ENCODE measurements at regions not wholly inside any gene's neighbourhood (a gene's known extent, or its start where the extent isn't known, plus 50 kb on each side); places are given as distances from the start of the nearest gene placed in this dataset.

- TF ChIP-seq NFYB (CRISPR knock-in tag; conservative IDR thresholded peaks at IDR 0.05; ENCODE audit: low read depth), result no peak
- TF ChIP-seq ZNF232 (CRISPR knock-in tag; IDR thresholded peaks at IDR 0.05), result no peak
Measured at GRCh38 chr12:75704208-75704607, 192.8 kb upstream of the KRR1 start (continued).

- no peak for DNase-seq (ENCODE audit: low spot score)
- TF ChIP-seq STAT6 (CRISPR knock-in tag; conservative IDR thresholded peaks at IDR 0.05; ENCODE audit: low read depth) (no peak), CDX4 (CRISPR knock-in tag; IDR thresholded peaks at IDR 0.05; ENCODE audit: borderline replicate concordance) (no peak), ZBTB43 (CRISPR knock-in tag; IDR thresholded peaks at IDR 0.05) (no peak), ZNF416 (CRISPR knock-in tag; IDR thresholded peaks at IDR 0.05) (no peak), HMGXB4 (CRISPR knock-in tag; IDR thresholded peaks at IDR 0.05) (no peak), GTF2I (CRISPR knock-in tag; conservative IDR thresholded peaks at IDR 0.05) (no peak), FOXK1 (CRISPR knock-in tag; IDR thresholded peaks at IDR 0.05) (no peak), PRDM15 (CRISPR knock-in tag; IDR thresholded peaks at IDR 0.05) (no peak), OVOL2 (CRISPR knock-in tag; IDR thresholded peaks at IDR 0.05; ENCODE audit: borderline replicate concordance) (no peak), TEAD4 (CRISPR knock-in tag; IDR thresholded peaks at IDR 0.05) (no peak), FOXP4 (CRISPR knock-in tag; IDR thresholded peaks at IDR 0.05) (no peak), ZNF138 (CRISPR knock-in tag; conservative IDR thresholded peaks at IDR 0.05) (no peak), AR (CRISPR knock-in tag; IDR thresholded peaks at IDR 0.05) (no peak), IRF2 (CRISPR knock-in tag; IDR thresholded peaks at IDR 0.05; ENCODE audit: borderline replicate concordance, low read depth) (no peak), ZSCAN18 (CRISPR knock-in tag; IDR thresholded peaks at IDR 0.05) (no peak), NFATC4 (CRISPR knock-in tag; IDR thresholded peaks at IDR 0.05) (no peak), E2F5 (CRISPR knock-in tag; IDR thresholded peaks at IDR 0.05) (no peak)
- H3K4me3 Mint-ChIP-seq, result no peak overlapping the region
- ChIA-PET CTCF (no interaction called here), POLR2A (no interaction called here)
- no peaks in the 10 kb centered on the region for H3K36me3 Mint-ChIP-seq
- peaks cover 73% of the 10 kb centered on the region for H3K4me1 Mint-ChIP-seq
- H3K27me3 Mint-ChIP-seq (ENCODE audit: low read depth), result no peaks in the 10 kb centered on the region
- no peak for ATAC-seq
- H3K27ac Mint-ChIP-seq, result no peak overlapping the region
- peaks cover 3% of the 10 kb centered on the region; the same call in 1 of the 2 replicates for H3K9me3 Mint-ChIP-seq
Measured at GRCh38 chr12:75703131-75703530, 191.7 kb upstream of the KRR1 start.

Data from WTC11 (cell line).